Activated CD8-positive, alpha-beta T cell treated with anti-CD3 and anti-CD28 coated beads, Interleukin-2, amount 10 ng/mL, durations not matched to agents 7 days and 5 days (primary cell): ENCODE measurements at regions not wholly inside any gene's neighbourhood (a gene's known extent, or its start where the extent isn't known, plus 50 kb on each side); places are given as distances from the start of the nearest gene placed in this dataset.
"Not testable (repeated sequence)": the region's sequence is repeated elsewhere in the genome, so short reads cannot be mapped to it uniquely, and the experiment has no call there.

Source experiments
- ATAC-seq: fragments of 150-1000 bp; cut with Tn5 transposase; one replicate; pipeline ENCODE4 v1.10.0; 2021; ENCODE audit warnings: moderate library complexity
- CTCF ChIA-PET: fragments of 350-600 bp; sonication (Branson Sonifier 250); formaldehyde crosslinking; loops from one replicate; lab custom pipeline; 2021; ENCODE audit warnings: antibody characterized with exemption; lab: Charles Lee
- POLR2A ChIA-PET: fragments of 350-600 bp; sonication (Branson Sonifier 250); formaldehyde crosslinking; loops from one replicate; lab custom pipeline; 2021; ENCODE audit warnings: antibody characterized with exemption; lab: Charles Lee
- DNase-seq: peaks from one replicate; pipeline ENCODE4 v3.0.0-alpha.2; 2020
- H3K27ac Mint-ChIP-seq: one replicate; pipeline ENCODE4 v1.8.0; 2021; ENCODE audit warnings: mild to moderate bottlenecking, mixed read lengths
- H3K27me3 Mint-ChIP-seq: one replicate; pipeline ENCODE4 v1.8.0; 2021; ENCODE audit warnings: low read depth, mixed read lengths
- H3K36me3 Mint-ChIP-seq: one replicate; pipeline ENCODE4 v1.8.0; 2021; ENCODE audit warnings: low read depth, mixed read lengths
- H3K4me1 Mint-ChIP-seq: one replicate; pipeline ENCODE4 v1.8.0; 2021; ENCODE audit warnings: low read depth, mixed read lengths
- H3K4me3 Mint-ChIP-seq: one replicate; pipeline ENCODE4 v1.8.0; 2021; ENCODE audit warnings: mild to moderate bottlenecking, mixed read lengths
- H3K9me3 Mint-ChIP-seq: one replicate; pipeline ENCODE4 v1.8.0; 2022; ENCODE audit warnings: mixed read lengths; ENCODE audit not compliant: insufficient read depth

GRCh38 chr12:93981411-93981810 lies 167.0 kb upstream of the PLXNC1 start:
- POLR2A ChIA-PET: no interaction called here
- H3K4me3 Mint-ChIP-seq: no peak overlapping the region
- no peak for ATAC-seq

GRCh38 chr12:93982771-93983315 lies 165.5 kb upstream of the PLXNC1 start:
- DNase-seq (peak; percentile 30), ATAC-seq (peak; percentile 39)
- POLR2A ChIA-PET: no interaction called here
- no peak overlapping the region for H3K27ac Mint-ChIP-seq
- peaks cover 23% of the 10 kb centered on the region for H3K4me1 Mint-ChIP-seq
- CTCF ChIA-PET: interaction anchor here (0.7 to 9.4 kb wide), 11 partner anchors 9 to 480 kb away, joined by 3 to 139 read pairs (median 3); no protein-coding TSS in a partner anchor
- H3K4me3 Mint-ChIP-seq: no peak overlapping the region
- H3K36me3 Mint-ChIP-seq: no peaks in the 10 kb centered on the region
- H3K9me3 Mint-ChIP-seq: no peaks in the 10 kb centered on the region
- H3K27me3 Mint-ChIP-seq: peaks cover 5% of the 10 kb centered on the region

More at GRCh38 chr12:93981411-93981810, 167.0 kb upstream of the PLXNC1 start:
- Mint-ChIP-seq H3K27me3 (peaks cover 5% of the 10 kb centered on the region), H3K36me3 (no peaks in the 10 kb centered on the region), H3K4me1 (peaks cover 27% of the 10 kb centered on the region), H3K9me3 (no peaks in the 10 kb centered on the region), H3K27ac (no peak overlapping the region)
- CTCF ChIA-PET: interaction anchor here (1.1 to 9.4 kb wide), 6 partner anchors 10 to 478 kb away, joined by 3 to 139 read pairs (median 8); no protein-coding TSS in a partner anchor
- DNase-seq: no peak

GRCh38 chr12:93984005-93984404 lies 164.4 kb upstream of the PLXNC1 start:
- ATAC-seq: no peak
- CTCF ChIA-PET: interaction anchor here (1.4 to 9.4 kb wide), 3 partner anchors 91 to 217 kb away, joined by 4 to 139 read pairs (median 73); no protein-coding TSS in a partner anchor
- Mint-ChIP-seq H3K27ac (no peak overlapping the region), H3K4me3 (no peak overlapping the region), H3K4me1 (peaks cover 19% of the 10 kb centered on the region), H3K36me3 (no peaks in the 10 kb centered on the region), H3K27me3 (peaks cover 5% of the 10 kb centered on the region), H3K9me3 (no peaks in the 10 kb centered on the region)
- POLR2A ChIA-PET: no interaction called here
- no peak for DNase-seq

- POLR2A ChIA-PET: interaction anchor here (0.8 kb wide), 1 partner anchor 101 kb away, joined by 3 read pairs; no protein-coding TSS in a partner anchor
- DNase-seq (no peak), ATAC-seq (no peak)
- no peaks in the 10 kb centered on the region for H3K27me3 Mint-ChIP-seq
- no peak overlapping the region for H3K27ac Mint-ChIP-seq
- H3K9me3 Mint-ChIP-seq: no peaks in the 10 kb centered on the region
- CTCF ChIA-PET: no interaction called here
- no peaks in the 10 kb centered on the region for H3K4me1 Mint-ChIP-seq
- no peaks in the 10 kb centered on the region for H3K36me3 Mint-ChIP-seq
- no peak overlapping the region for H3K4me3 Mint-ChIP-seq
These were observed 158.4 kb upstream of the PLXNC1 start for GRCh38 chr12:93989949-93990348.

- Mint-ChIP-seq H3K27ac (no peak overlapping the region), H3K36me3 (no peaks in the 10 kb centered on the region)
These were observed 157.3 kb upstream of the PLXNC1 start for GRCh38 chr12:93990832-93991803.

GRCh38 chr12:93991829-93992461 lies 156.4 kb upstream of the PLXNC1 start:
- CTCF ChIA-PET: interaction anchor here (0.7 to 3.2 kb wide), 3 partner anchors 10 to 110 kb away, joined by 3 to 14 read pairs (median 6); no protein-coding TSS in a partner anchor
- POLR2A ChIA-PET: no interaction called here
- Mint-ChIP-seq H3K4me3 (no peak overlapping the region), H3K27me3 (no peaks in the 10 kb centered on the region), H3K4me1 (no peaks in the 10 kb centered on the region), H3K36me3 (no peaks in the 10 kb centered on the region), H3K9me3 (no peaks in the 10 kb centered on the region), H3K27ac (no peak overlapping the region)
- DNase-seq: no peak
- no peak for ATAC-seq

More at GRCh38 chr12:93990832-93991803, 157.3 kb upstream of the PLXNC1 start:
- POLR2A ChIA-PET: no interaction called here
- Mint-ChIP-seq H3K27me3 (no peaks in the 10 kb centered on the region), H3K9me3 (no peaks in the 10 kb centered on the region), H3K4me3 (no peak overlapping the region), H3K4me1 (no peaks in the 10 kb centered on the region)
- ATAC-seq: no peak
- CTCF ChIA-PET: interaction anchor here (0.7 to 1.3 kb wide), 2 partner anchors 9 to 111 kb away, joined by 3 to 6 read pairs; no protein-coding TSS in a partner anchor
- no peak for DNase-seq

GRCh38 chr12:93994721-93995120 lies 153.7 kb upstream of the PLXNC1 start:
- H3K36me3 Mint-ChIP-seq: no peaks in the 10 kb centered on the region
- H3K27ac Mint-ChIP-seq: no peak overlapping the region
- POLR2A ChIA-PET: interaction anchor here (0.5 kb wide), 1 partner anchor 789 kb away, joined by 3 read pairs; no protein-coding TSS in a partner anchor

GRCh38 chr12:93996321-93996720 lies 152.1 kb upstream of the PLXNC1 start:
- ATAC-seq: no peak
- CTCF ChIA-PET: no interaction called here

More at GRCh38 chr12:93994721-93995120, 153.7 kb upstream of the PLXNC1 start:
- H3K4me1 Mint-ChIP-seq: no peaks in the 10 kb centered on the region
- H3K27me3 Mint-ChIP-seq: no peaks in the 10 kb centered on the region
- ATAC-seq (no peak), DNase-seq (no peak)
- CTCF ChIA-PET: interaction anchor here (0.9 to 3.2 kb wide), 2 partner anchors 107 to 492 kb away, joined by 3 to 14 read pairs; no protein-coding TSS in a partner anchor
- no peak overlapping the region for H3K4me3 Mint-ChIP-seq
- no peaks in the 10 kb centered on the region for H3K9me3 Mint-ChIP-seq

GRCh38 chr12:94001691-94002090 lies 146.7 kb upstream of the PLXNC1 start:
- peaks cover 11% of the 10 kb centered on the region for H3K27me3 Mint-ChIP-seq
- ChIA-PET POLR2A (no interaction called here), CTCF (no interaction called here)
- H3K9me3 Mint-ChIP-seq: peaks cover 11% of the 10 kb centered on the region
- H3K4me3 Mint-ChIP-seq: no peak overlapping the region
- H3K36me3 Mint-ChIP-seq: peaks cover 3% of the 10 kb centered on the region
- H3K4me1 Mint-ChIP-seq: peaks cover 3% of the 10 kb centered on the region
- ATAC-seq: no peak
- no peak overlapping the region for H3K27ac Mint-ChIP-seq
- DNase-seq: no peak

More at GRCh38 chr12:93996321-93996720, 152.1 kb upstream of the PLXNC1 start:
- no peaks in the 10 kb centered on the region for H3K27me3 Mint-ChIP-seq
- POLR2A ChIA-PET: no interaction called here
- no peaks in the 10 kb centered on the region for H3K9me3 Mint-ChIP-seq
- no peaks in the 10 kb centered on the region for H3K36me3 Mint-ChIP-seq
- no peak overlapping the region for H3K4me3 Mint-ChIP-seq
- H3K4me1 Mint-ChIP-seq: no peaks in the 10 kb centered on the region
- H3K27ac Mint-ChIP-seq: no peak overlapping the region
- DNase-seq: no peak

GRCh38 chr12:94002925-94003324 lies 145.5 kb upstream of the PLXNC1 start:
- POLR2A ChIA-PET, DNase-seq, H3K27ac Mint-ChIP-seq, H3K4me3 Mint-ChIP-seq, ATAC-seq, H3K4me1 Mint-ChIP-seq, CTCF ChIA-PET, H3K36me3 Mint-ChIP-seq: not testable (repeated sequence)
- Mint-ChIP-seq H3K27me3 (peaks cover 11% of the 10 kb centered on the region), H3K9me3 (peaks cover 11% of the 10 kb centered on the region)

- CTCF ChIA-PET: interaction anchor here (1.0 to 4.3 kb wide), 2 partner anchors 93 to 241 kb away, joined by 5 to 23 read pairs; no protein-coding TSS in a partner anchor
- peak; percentile 77 for DNase-seq
These were observed 140.5 kb upstream of the PLXNC1 start for GRCh38 chr12:94007833-94008232.

More at GRCh38 chr12:94007833-94008232, 140.5 kb upstream of the PLXNC1 start:
- ATAC-seq, H3K27ac Mint-ChIP-seq, H3K9me3 Mint-ChIP-seq, POLR2A ChIA-PET, H3K36me3 Mint-ChIP-seq, H3K27me3 Mint-ChIP-seq, H3K4me3 Mint-ChIP-seq: not testable (repeated sequence)
- peaks cover 14% of the 10 kb centered on the region for H3K4me1 Mint-ChIP-seq
